SKM-1 treated with dmso at 0.1 percent for 144 hours (cell line): ENCODE measurements at regions not wholly inside any gene's neighbourhood (a gene's known extent, or its start where the extent isn't known, plus 50 kb on each side); places are given as distances from the start of the nearest gene placed in this dataset.
"Not testable (repeated sequence)": the region's sequence is repeated elsewhere in the genome, so short reads cannot be mapped to it uniquely, and the experiment has no call there.

Experiments
- DNase-seq: peaks from one replicate; lab custom pipeline; 2025; ENCODE audit not compliant: unreplicated experiment; lab: John Stamatoyannopoulos, UW

- no peak for DNase-seq
Observed at GRCh38 chr2:60357996-60358395, 195.5 kb downstream of the BCL11A start.

GRCh38 chr2:60356346-60356745, 197.1 kb downstream of the BCL11A start:
- no peak for DNase-seq

GRCh38 chr2:60355849-60356261, 197.6 kb downstream of the BCL11A start:
- no peak for DNase-seq

GRCh38 chr2:60354713-60355112, 198.7 kb downstream of the BCL11A start:
- DNase-seq, result no peak

- no peak for DNase-seq
Observed at GRCh38 chr2:60353863-60354262, 199.6 kb downstream of the BCL11A start.

- DNase-seq, result no peak
Observed at GRCh38 chr2:60353406-60353800, 200.1 kb downstream of the BCL11A start.

- no peak for DNase-seq
Observed at GRCh38 chr2:60352491-60353405, 200.7 kb downstream of the BCL11A start.

GRCh38 chr2:60351802-60352201, 201.7 kb downstream of the BCL11A start:
- DNase-seq, result no peak

GRCh38 chr2:60351321-60351720, 202.1 kb downstream of the BCL11A start:
- no peak for DNase-seq

GRCh38 chr2:60350791-60351190, 202.7 kb downstream of the BCL11A start:
- no peak for DNase-seq

GRCh38 chr2:60347781-60348180, 205.7 kb downstream of the BCL11A start:
- no peak for DNase-seq

- not testable (repeated sequence) for DNase-seq
Observed at GRCh38 chr2:60342491-60342890, 211.0 kb downstream of the BCL11A start.

- no peak for DNase-seq
Observed at GRCh38 chr2:60341151-60341550, 212.3 kb downstream of the BCL11A start.

GRCh38 chr2:60339286-60339685, 214.2 kb downstream of the BCL11A start:
- no peak for DNase-seq

- DNase-seq, result peak; percentile 45
Observed at GRCh38 chr2:60337142-60337497, 216.3 kb downstream of the BCL11A start.

- DNase-seq, result no peak
Observed at GRCh38 chr2:60336442-60337141, 216.9 kb downstream of the BCL11A start.

- peak; percentile 93 for DNase-seq
Observed at GRCh38 chr2:60335533-60336237, 217.8 kb downstream of the BCL11A start.

GRCh38 chr2:60334610-60335009, 218.8 kb downstream of the BCL11A start:
- DNase-seq, result peak; percentile 88

- no peak for DNase-seq
Observed at GRCh38 chr2:60333264-60333663, 220.2 kb downstream of the BCL11A start.

- DNase-seq, result no peak
Observed at GRCh38 chr2:60331115-60331809, 222.2 kb downstream of the BCL11A start.

- no peak for DNase-seq
Observed at GRCh38 chr2:60329225-60329624, 224.2 kb downstream of the BCL11A start.
